CD1c-positive myeloid dendritic cell (primary cell): ENCODE measurements at regions not wholly inside any gene's neighbourhood (a gene's known extent, or its start where the extent isn't known, plus 50 kb on each side); places are given as distances from the start of the nearest gene placed in this dataset.
"Not testable (repeated sequence)": the region's sequence is repeated elsewhere in the genome, so short reads cannot be mapped to it uniquely, and the experiment has no call there.

Experiments
- DNase-seq: peaks from one replicate; pipeline ENCODE4 v3.0.0-alpha.2; 2016; ENCODE audit errors: extremely low spot score

GRCh38 chr2:239804161-239805042 lies 220.7 kb downstream of the NDUFA10 start:
- no peak for DNase-seq

DNA sequence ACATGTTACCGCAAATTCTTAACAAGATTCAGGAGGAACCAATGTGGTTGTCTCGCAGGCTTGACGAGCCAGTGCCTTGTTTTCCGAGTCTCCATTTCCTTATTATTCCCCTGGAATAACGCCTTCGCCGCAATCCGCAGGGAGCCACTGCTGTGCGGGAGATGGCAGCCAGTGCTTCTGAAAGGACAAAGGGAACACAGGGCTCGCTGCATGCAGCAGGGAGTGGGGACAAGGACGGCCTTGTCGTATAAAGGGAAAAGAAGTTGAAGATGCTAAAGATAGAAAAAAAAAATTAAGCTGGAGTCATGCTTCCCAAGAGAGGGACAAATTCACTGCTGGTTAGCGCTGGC lies 221.4 kb downstream of the NDUFA10 start:
- DNase-seq: no peak

DNA sequence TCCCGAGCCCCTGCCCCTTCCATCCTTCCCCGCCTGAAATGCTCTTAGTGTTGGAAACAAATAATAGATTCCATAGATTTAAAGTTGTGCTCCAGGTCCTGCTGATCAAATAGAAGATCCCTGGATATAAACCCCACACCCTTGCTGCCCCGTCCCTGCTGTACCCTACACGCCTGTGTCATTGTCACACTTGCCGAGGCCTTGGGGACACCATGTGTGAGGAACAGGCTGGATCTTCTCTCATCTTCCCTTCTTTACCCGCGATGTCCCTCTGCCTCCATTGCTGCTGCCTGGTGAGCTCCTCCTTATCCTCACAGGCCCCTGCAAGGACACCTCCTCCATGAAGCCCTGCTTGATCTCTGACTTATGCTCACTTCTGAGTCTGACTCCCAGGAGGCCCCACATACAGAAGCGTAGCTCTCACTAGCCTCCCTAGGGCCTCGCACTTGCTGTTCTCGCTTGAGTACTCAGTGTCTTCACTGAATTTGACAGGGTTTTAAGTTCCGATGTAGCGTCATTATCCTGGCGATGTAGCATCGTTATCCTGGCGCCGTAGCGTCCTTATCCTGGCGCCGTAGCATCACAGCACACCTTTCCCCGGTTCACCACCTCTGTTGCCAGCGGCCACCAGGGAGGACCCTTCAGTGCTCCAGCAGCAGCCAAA lies 221.9 kb downstream of the NDUFA10 start:
- DNase-seq: no peak

DNA sequence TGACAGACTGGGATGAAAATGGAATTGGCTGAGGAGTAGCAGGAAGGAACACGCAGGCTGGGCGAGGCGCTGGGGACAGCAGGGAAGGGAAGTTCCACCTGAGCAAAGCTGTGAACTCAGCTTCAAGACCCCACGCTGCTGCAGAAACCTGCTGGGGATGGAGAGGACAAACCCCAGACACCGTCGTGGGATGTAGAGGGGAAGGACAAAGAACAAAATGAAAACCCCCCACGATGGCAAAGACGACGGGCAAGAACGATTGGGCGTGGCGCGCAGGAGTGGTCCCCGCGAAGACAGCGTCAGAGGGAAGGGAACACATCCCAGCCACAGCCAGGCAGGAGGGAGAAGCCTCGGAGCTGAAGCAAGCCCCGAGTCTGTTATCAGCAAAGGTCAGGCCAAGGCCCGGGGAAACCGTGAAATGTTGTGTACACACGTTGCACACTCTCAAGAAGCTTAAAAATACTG lies 222.9 kb downstream of the NDUFA10 start:
- no peak for DNase-seq

DNA sequence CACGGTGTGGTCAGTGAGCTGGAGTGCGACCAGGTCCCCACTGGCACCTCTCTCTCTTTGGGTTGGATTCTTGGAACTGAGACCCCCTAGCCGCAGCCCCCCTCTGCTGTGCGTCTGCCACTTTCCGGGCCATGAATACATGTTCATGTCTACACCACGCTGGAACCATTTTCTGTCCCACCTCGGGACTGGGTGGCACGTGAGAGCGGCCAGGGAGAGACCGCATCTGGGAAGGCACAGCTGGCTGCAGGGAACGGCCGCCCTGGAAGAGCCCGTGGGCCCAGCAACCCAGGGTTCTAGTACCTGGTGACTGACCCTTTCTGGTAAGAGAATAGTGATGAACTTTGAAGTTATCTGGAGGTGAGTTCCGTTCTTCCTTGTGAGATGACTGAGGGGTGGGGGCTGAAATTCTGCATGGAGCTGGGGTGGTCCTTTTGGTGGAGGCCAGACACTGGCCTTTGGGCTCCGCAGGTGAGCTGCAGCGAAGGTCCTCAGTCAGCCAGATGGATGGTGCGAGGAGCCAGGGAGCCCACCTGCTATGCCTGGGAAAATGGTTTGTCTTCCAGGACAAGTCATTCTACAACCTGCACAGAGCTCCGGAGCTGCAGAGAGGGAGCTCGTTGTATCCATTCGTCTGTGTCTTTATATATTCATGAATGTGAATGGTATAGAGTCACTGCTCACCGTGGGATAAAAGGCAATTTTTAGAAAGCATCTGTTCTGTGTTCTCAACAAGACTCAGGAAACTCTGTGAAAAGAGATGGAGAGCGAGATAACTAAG lies 223.5 kb downstream of the NDUFA10 start:
- DNase-seq: no peak

DNA sequence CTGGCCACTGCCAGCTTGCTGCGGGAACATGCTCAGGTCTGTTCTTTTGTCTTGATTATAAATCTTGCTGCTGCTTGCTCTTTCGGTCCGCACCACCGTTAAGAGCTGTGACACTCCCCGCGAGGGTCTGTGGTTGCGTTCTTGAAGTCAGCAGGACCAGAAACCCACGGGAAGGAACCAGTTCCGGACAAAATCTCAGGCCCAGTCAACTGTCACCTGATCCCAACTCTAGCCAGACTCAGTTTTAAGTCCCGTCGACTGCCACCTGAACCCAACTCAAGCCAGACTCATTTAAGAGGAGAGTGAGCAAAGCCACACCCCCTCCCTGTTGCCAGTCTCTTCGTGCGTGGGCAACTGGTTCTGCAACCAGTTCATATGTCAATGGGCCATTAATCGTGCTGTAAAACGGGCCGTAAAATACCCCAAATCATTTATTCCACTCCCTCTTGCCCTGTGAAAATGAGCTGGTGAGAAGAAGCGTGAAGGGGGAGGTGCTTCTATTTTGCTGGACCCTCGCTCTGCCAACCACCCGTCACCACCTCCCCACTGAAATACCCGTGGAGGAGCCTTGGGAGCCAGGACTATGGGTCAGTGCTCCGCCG lies 224.3 kb downstream of the NDUFA10 start:
- DNase-seq: no peak

- no peak for DNase-seq
Measured at GRCh38 chr2:239797316-239797715, 227.8 kb downstream of the NDUFA10 start.

DNA sequence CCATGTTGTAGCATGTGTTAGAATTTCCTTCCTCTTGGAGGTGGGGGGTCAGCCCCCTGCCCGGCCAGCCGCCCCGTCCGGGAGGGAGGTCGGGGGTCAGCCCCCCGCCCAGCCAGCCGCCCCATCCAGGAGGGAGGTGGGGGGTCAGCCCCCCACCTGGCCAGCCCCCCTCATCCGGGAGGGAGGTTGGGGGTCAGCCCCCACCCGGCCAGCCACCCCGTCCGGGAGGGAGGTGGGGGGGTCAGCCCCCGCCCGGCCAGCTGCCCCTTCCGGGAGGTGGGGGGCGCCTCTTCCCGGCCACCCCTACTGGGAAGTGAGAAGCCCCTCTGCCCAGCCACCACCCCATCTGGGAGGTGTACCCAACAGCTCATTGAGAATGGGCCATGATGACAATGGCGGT lies 229.4 kb downstream of the NDUFA10 start:
- not testable (repeated sequence) for DNase-seq

DNA sequence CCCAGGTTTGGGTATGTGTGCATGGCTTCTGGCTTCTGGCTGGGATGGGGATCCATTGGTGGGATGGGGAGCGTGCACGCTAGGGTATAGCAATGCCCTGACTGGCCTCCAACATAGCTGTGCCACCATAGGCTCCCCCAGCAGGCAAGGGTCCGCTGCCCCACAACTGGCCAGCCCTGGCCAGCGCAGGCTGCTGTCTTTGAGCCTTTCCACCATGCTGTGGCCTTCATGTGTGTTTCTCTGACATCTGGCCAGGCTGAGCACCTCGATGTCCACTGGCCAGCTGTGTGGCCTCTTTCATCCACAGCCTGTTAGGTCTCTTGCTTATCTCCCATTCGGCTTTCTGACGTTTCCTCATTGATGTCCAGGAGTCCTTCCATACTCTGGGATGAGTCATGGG lies 231.3 kb downstream of the NDUFA10 start:
- no peak for DNase-seq

DNA sequence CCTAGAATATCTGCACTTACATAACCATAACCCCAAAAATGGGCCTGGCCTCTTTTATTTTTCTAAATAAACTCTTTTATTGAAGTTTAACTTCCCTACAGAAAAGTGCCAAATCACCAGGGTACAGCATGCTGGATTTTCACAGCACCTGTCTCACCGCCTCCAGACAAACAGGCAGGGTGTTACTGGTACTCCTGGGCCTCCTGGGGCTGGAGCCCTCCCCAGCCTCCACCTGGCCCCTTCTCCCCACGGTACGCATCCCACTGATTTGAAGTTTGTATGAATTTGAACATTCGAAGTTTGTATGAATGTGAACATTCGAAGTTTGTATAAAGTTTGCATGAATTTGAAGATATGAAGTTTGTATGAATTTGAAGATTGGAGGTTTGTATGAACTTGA lies 232.1 kb downstream of the NDUFA10 start:
- DNase-seq: no peak

DNA sequence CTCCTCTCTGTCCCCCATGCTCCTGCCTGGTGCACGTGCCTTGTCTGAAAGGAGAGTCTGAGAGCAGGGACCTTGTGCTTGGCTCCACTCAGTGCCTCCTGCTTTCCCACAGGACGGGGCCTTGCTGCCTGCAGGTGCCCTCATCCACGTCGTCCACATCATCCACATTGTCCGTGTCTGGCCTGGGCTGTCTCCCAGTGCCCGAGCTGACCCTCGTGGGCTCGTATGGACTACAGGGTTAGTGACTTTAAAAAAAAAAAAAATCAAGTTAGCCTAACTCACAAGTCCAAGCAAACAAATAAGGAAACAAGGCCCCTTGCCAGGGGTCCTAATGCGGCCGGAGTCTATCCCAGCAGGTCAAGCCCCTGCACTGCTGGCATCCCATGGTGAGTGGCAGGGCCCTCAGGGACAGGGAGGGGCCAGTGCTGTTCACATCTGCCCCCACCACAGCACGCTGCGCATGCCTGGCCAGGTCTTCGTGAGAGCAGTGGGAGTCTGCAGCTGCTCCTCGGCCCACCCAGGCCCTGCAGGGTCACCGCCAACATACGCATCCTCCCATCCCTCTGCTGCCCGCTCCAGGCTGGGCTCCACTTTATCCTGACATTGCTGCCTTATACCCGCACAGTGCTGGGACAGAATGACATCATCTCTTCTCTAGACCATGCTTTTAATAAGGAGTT lies 232.6 kb downstream of the NDUFA10 start:
- no peak for DNase-seq

DNA sequence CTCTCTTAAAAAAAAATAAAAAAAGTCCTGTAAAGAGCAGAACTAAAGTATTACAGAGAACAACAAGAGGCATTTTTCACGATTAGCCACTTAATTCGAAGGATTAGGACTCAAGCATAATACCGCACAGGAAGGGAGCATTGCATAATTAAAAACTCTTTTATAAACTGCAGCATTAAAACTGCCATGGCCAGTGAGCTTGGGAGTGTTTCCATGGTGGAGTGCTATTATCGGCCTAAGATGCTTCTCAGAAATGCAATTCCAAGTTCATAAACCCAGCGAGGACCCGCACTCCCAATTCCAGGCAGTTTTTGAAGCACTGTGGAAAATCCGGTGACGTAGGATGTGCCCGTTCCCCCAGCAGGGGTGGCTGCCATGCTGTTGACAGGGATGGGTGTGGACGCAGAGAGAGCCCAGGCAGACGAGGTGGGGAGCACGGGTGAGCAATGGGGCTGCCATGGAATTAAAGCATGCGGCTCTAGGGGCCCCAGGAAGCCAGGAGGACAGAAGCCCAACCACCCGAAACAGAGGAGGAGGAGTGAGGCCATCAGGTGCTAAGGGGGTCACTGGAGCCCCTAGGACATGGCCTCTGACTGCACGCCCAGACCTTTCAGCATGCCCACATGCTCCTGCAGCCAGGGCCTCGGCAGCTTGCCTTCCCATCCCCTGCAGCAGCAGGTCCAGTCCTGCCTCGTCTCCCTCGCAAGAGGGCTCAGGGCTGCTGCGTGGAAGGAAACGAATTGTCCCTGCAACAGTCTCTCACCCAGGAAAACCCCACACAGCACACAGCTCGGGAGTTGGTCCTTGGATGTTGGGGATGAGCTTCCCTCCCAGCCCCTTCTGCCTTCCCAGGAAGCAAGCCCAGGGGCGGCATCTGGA lies 233.4 kb downstream of the NDUFA10 start:
- no peak for DNase-seq

DNA sequence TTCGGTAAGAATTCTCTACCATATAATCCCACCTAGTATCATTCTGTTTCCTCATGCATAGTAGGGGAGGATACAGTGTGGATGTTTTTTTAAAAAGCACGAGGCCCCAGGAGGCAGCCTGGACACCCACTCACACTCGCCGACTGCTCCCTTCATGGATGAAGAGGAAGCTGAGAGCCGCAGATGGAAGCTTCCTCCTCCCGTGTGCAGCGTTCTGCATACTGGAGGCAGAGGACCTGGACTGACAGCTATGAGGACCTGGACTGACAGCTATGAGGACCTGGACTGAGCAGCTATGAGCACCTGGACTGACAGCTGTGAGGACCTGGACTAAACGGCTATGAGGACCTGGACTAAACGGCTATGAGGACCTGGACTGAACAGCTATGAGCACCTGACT lies 234.4 kb downstream of the NDUFA10 start:
- peak; percentile 64 for DNase-seq

DNA sequence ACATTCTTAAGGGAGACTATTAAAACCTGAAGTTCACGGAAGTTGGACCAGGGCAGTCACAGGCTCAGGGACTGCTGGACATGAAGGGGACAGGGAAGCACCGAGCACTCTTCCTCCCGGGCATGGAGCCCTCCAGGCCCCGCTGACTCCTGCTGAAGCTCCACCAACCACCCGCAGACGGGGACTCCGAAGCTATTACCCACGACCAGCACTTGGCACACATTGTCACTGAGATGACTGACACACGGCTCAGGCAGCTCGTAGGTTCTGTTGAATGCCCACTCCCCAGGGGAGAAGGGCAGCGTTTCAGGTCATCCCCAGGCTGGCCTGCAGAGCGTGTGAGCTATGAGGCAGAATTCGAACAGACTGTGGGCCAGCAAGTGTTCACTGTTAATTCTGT lies 234.8 kb downstream of the NDUFA10 start:
- DNase-seq: no peak

GRCh38 chr2:239789711-239790110 lies 235.4 kb downstream of the NDUFA10 start:
- no peak for DNase-seq

DNA sequence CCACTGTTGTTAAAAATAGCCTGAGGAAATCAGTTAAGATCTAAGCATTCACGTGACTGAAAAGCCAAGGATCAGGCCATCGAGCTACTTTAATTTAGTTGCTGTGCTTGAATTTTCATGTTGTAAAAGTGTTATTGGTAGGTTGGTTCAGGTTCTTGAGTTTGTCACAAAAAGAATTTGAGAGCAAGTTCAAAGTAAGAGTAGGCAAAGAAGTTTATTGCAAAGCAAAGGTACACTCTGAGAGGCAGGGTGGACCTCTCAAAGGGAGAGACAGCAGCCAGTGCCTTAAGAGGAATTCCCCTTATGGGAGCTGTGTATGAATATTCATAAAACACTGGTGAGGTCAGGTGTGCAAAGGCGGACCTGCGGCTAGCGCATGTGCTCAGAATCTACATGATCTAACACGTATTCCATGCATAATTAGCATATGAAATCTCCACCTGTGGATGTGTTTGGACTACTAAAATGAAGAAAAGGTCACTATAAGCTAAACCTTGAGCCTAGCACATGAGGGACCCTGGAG lies 236.5 kb downstream of the NDUFA10 start:
- DNase-seq: no peak

GRCh38 chr2:239787538-239788050 lies 237.5 kb downstream of the NDUFA10 start:
- no peak for DNase-seq

DNA sequence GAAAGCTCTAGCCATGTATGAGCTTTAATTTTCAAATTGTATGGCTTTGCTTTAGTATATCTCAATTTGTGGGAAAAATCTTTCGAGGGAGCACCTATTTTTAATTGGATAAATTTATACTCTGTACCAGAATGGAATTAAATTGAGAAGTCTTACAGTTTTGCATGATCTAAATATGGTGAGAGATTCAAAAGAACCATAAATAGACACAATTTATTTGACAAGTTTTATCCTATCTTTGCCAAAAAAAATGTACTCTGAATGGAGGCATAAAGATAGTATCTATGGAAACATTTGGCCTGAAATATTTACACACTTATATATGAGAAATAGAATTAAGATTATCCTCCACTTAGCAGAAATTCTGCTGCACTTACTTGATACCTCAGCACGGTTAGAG lies 238.4 kb downstream of the NDUFA10 start:
- no peak for DNase-seq

GRCh38 chr2:239781454-239781853 lies 243.7 kb downstream of the NDUFA10 start:
- no peak for DNase-seq
